ENCODE measurements at regions not wholly inside any gene's neighbourhood (a gene's known extent, or its start where the extent isn't known, plus 50 kb on each side); places are given as distances from the start of the nearest gene placed in this dataset.

GRCh38 chr18:65380986-65381385, 369.8 kb upstream of the CDH7 start:
- TF ChIP-seq CTCF (IDR thresholded peaks at IDR 0.05) = no peak
- no peak for TF ChIP-seq POLR2AphosphoS5 (IDR thresholded peaks at IDR 0.05)
- no peak for TF ChIP-seq POLR2A (IDR thresholded peaks at IDR 0.05)
